ENCODE measurements at regions not wholly inside any gene's neighbourhood (a gene's known extent, or its start where the extent isn't known, plus 50 kb on each side); places are given as distances from the start of the nearest gene placed in this dataset.

GRCh38 chr3:59319442-59319841, 269.6 kb upstream of the CFAP20DC start (continued):
- TF ChIP-seq CTCF (IDR thresholded peaks at IDR 0.05) (no peak), HEYL (CRISPR knock-in tag; IDR thresholded peaks at IDR 0.05) (no peak), MAX (IDR thresholded peaks at IDR 0.05) (no peak), HDAC2 (IDR thresholded peaks at IDR 0.05) (no peak), CHD2 (IDR thresholded peaks at IDR 0.05; ENCODE audit: low read length, partially characterized antibody) (no peak), SREBF2 (IDR thresholded peaks at IDR 0.05) (no peak), FOXS1 (CRISPR knock-in tag; IDR thresholded peaks at IDR 0.05) (no peak)

- WGBS (ENCODE audit: missing lambda C conversion rate), result 30% methylated on average over 1 of the region's 1 CpG
- H3K4me3 ChIP-seq, result no peak overlapping the region
- peaks cover 2% of the 10 kb centered on the region; the same call in 1 of the 3 replicates for H3K4me1 ChIP-seq
- H3K27ac ChIP-seq, result no peak overlapping the region
- ATAC-seq, result no peak
- no peaks in the 10 kb centered on the region for H3K9me3 ChIP-seq
- DNase-seq (ENCODE audit: low read depth in 1 of 2, low spot score in 1 of 2), result no peak
- FAIRE-seq, result no peak
- no peak for TF ChIP-seq HDAC2 (IDR thresholded peaks at IDR 0.05)
- TF ChIP-seq RFX5 (IDR thresholded peaks at IDR 0.05), result no peak
- CTCF ChIA-PET, result no interaction called here
- POLR2A ChIA-PET, result no interaction called here
- no peak overlapping the region for H3K4me2 ChIP-seq
These were observed 269.1 kb upstream of the CFAP20DC start for GRCh38 chr3:59318881-59319280.

- Histone ChIP-seq H3K9me3 (no peaks in the 10 kb centered on the region), H3K4me3 (no peak overlapping the region), H3K4me2 (no peak overlapping the region), H3K27ac (no peak overlapping the region), H3K4me1 (peaks cover 2% of the 10 kb centered on the region; the same call in 1 of the 3 replicates)
- ChIA-PET CTCF (no interaction called here), POLR2A (no interaction called here)
- ATAC-seq (no peak), FAIRE-seq (no peak), DNase-seq (ENCODE audit: low read depth in 1 of 2, low spot score in 1 of 2) (no peak)
- WGBS (ENCODE audit: missing lambda C conversion rate), result 72% methylated on average over 6 of the region's 6 CpGs
- TF ChIP-seq CBX2 (IDR thresholded peaks at IDR 0.05; ENCODE audit: borderline replicate concordance, low read depth) (no peak), RFX5 (IDR thresholded peaks at IDR 0.05) (no peak), CHD4 (IDR thresholded peaks at IDR 0.05; ENCODE audit: borderline replicate concordance) (no peak)
These were observed 267.6 kb upstream of the CFAP20DC start for GRCh38 chr3:59317386-59317785.

- Histone ChIP-seq H3K9me3 (no peaks in the 10 kb centered on the region), H3K27ac (no peak overlapping the region), H3K4me3 (no peak overlapping the region), H3K4me2 (no peak overlapping the region), H3K4me1 (peaks cover 2% of the 10 kb centered on the region; the same call in 1 of the 3 replicates)
- 46% methylated on average over 3 of the region's 3 CpGs for WGBS (ENCODE audit: missing lambda C conversion rate)
- FAIRE-seq (no peak), ATAC-seq (no peak), DNase-seq (ENCODE audit: low read depth in 1 of 2, low spot score in 1 of 2) (no peak)
- ChIA-PET POLR2A (no interaction called here), CTCF (no interaction called here)
- TF ChIP-seq CHD4 (IDR thresholded peaks at IDR 0.05; ENCODE audit: borderline replicate concordance) (no peak), MYC (IDR thresholded peaks at IDR 0.05; ENCODE audit: borderline replicate concordance, low read length) (no peak), SREBF2 (IDR thresholded peaks at IDR 0.05) (no peak), POLR2A (IDR thresholded peaks at IDR 0.05; ENCODE audit: low read length) (no peak), EP300 (IDR thresholded peaks at IDR 0.05) (no peak), HDAC2 (IDR thresholded peaks at IDR 0.05) (no peak), CTCF (IDR thresholded peaks at IDR 0.05) (no peak), ZNF302 (CRISPR knock-in tag; IDR thresholded peaks at IDR 0.05) (no peak), FOSB (CRISPR knock-in tag; IDR thresholded peaks at IDR 0.05) (no peak), ZSCAN20 (CRISPR knock-in tag; IDR thresholded peaks at IDR 0.05) (no peak), POLR2AphosphoS2 (conservative IDR thresholded peaks at IDR 0.05; ENCODE audit: low read length) (no peak), PHF8 (IDR thresholded peaks at IDR 0.05; ENCODE audit: borderline replicate concordance, low read depth) (no peak), CEBPB (IDR thresholded peaks at IDR 0.05) (no peak), TP53 (CRISPR knock-in tag; IDR thresholded peaks at IDR 0.05) (no peak), JUN (IDR thresholded peaks at IDR 0.05) (no peak)
These were observed 267.0 kb upstream of the CFAP20DC start for GRCh38 chr3:59316688-59317275.
